ENCODE measurements at regions not wholly inside any gene's neighbourhood (a gene's known extent, or its start where the extent isn't known, plus 50 kb on each side); places are given as distances from the start of the nearest gene placed in this dataset.
A peak's percentile ranks its signal among the peaks of the same experiment; 100 is the strongest.
"Not testable (repeated sequence)": the region's sequence is repeated elsewhere in the genome, so short reads cannot be mapped to it uniquely, and the experiment has no call there.

- no peak for DNase-seq
Measured at GRCh38 chr3:177889652-177890358, 646.4 kb upstream of the KCNMB2 start.

GRCh38 chr3:177890359-177890683 is 645.9 kb upstream of the KCNMB2 start:
- no peak for DNase-seq

GRCh38 chr3:177891569-177891968 is 644.7 kb upstream of the KCNMB2 start:
- DNase-seq = not testable (repeated sequence)

DNA sequence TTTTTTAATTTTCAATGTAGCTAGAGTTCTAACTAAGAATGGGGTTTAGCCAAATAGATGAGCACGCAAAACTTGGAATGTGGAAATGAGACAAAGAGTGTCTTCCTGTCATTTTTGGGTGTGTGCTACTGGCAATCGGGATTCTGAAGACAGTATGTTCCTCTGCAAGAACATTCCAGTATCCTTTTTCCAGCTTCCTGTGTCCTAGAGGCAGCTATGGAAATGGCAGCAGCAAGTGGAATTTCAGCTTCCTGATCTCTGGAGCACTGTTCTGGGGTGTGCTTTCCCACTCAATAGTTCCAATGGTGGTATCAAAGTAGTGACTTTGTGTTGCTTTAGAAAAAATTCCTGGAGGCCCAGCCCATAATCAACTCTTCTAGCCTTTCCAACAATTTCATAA is 642.9 kb upstream of the KCNMB2 start:
- DNase-seq = no peak

GRCh38 chr3:177894081-177894728 is 642.0 kb upstream of the KCNMB2 start:
- DNase-seq = no peak

DNA sequence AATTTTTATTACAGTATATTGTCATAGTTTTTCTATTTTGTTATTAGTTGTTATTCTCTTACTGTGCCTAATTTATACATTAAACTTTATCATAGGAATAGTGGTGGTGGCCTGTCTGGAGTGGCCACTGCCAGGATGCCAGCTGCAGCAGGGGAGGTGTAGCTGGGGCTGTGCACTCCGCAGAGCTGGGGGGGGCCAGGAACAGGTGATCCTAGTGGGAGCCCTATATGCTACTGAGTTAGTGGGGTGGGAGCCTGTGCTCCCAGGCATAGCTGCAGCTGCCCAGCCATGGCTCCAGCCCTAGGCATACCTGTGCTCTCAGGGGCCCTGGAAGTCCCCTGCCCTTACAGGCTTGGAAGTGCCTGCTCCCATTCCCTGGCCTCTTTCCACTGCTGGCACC is 638.1 kb upstream of the KCNMB2 start:
- no peak for DNase-seq

DNA sequence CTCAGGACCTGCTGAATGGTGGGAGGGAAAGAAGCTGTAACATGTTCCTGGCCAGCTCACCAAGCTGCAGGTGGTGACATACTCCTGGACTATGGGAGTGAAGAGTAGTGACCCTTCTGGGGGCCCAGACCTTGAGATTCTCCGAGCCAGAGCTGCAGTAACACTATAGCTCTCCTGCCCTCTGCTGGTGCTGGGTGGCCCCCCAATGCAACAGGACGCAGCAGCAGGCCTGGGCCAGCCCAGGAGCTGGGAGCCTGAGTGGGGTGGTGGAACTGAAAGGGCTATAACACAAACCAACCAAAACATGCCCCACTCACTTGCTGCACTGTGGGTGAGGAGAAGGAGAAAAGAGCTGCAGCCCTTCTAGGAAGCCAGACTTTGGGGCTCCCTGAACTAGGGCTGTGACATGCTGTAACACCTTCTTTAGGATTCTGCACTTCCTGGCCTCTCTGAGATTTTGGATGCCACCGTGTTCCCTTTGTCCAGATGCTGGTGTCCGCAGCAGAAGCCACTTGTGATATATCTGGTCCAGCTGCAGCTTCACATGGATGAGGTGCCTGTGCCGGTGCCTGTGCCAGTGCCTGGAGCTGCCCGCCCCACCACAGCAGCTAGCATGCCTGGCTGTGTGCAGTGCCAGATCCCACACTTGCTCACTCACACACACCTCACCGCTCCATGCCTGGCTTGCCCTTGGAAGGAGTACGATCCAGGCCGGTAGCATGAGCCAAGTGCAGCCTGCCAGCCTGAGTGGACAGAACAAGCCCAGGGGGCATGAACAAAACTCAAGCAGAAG is 636.8 kb upstream of the KCNMB2 start:
- no peak for DNase-seq

GRCh38 chr3:177902876-177903275 is 633.4 kb upstream of the KCNMB2 start:
- DNase-seq = no peak

- no peak for DNase-seq
Measured at GRCh38 chr3:177904621-177905020, 631.6 kb upstream of the KCNMB2 start.

- DNase-seq = no peak
Measured at GRCh38 chr3:177905173-177906125, 630.8 kb upstream of the KCNMB2 start.

GRCh38 chr3:177906126-177906511 is 630.1 kb upstream of the KCNMB2 start:
- no peak for DNase-seq

DNA sequence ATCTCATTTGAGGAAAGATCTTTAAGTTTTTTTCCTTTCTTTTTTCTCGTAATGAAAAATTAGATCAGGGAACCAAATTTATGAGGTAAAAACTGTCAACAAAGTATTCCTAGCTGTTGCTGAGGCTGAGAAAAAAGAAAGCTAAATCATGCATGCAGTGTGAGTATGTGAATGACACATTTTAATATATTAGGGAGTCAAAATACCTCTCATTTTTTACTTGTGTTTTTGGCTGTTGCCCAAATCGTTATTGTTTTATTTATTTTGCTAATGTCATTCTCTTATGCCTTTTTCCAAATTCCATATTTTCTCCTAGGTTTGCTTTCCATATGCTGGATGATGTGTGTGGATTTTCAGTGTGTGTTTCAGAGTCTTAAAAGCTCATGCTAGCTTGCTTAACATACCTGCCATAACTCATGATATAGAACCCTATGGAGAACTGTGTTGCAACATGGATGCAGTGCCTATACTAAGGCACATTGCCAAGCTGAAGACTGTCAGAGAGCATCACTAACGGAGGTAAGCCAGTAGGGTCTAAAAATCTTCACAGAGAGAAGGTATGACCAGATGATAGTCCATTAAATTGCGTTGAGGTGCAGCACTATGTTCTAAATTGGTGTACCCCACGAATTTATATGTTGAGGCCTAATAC is 629.5 kb upstream of the KCNMB2 start:
- DNase-seq = no peak

GRCh38 chr3:177909530-177909929 is 626.7 kb upstream of the KCNMB2 start:
- not testable (repeated sequence) for DNase-seq

DNA sequence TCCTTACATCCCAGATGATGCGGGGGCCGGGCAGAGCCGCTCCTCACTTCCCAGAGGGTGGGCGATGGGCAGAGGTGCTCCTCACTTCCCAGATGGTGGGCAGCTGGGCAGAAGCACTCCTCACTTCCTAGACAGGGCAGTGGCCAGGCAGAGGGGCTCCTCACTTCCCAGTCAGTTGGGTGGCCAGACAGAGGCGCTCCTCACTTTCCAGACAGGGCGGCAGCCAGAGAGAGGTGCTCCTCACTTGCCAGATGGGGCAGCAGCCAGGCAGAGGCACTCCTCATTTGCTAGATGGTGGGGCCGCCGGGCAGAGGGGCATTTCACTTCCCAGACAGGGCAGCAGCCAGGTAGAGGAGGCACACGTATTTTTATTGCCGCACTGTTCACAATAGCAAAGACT is 622.0 kb upstream of the KCNMB2 start:
- DNase-seq = no peak

GRCh38 chr3:177916461-177916860 is 619.8 kb upstream of the KCNMB2 start:
- DNase-seq = no peak

DNA sequence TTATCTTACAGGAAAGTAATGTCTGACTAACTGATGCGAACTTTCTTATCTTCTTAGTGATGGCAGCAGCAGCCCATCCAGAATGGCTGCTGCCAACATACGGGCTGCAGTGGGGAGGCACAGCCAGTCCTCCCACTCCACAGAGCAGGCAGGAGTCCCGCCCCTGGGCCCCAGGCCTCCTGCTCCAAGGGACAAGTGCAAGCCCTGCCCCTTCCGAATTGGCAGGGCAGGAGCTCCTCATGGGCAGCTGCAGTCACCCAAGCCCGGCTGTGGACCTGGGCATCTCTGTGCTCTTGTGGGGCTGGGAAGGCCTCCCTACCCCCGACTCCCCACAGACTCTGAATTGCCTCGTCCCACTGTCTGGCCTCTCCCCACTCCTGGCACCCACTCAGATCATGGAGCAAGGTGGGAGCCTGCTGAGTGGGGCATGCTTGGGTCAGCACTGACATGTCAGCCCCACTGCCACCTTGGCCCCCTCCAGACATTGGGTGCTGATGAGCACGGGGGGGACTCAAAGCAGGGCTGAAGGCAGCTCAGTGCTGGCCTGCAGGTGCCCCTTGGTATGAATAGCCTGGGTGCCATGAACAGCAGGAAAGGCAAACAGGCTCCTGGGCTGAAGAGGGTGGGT is 618.9 kb upstream of the KCNMB2 start:
- no peak for DNase-seq

GRCh38 chr3:177921153-177921552 is 615.1 kb upstream of the KCNMB2 start:
- DNase-seq = no peak

DNA sequence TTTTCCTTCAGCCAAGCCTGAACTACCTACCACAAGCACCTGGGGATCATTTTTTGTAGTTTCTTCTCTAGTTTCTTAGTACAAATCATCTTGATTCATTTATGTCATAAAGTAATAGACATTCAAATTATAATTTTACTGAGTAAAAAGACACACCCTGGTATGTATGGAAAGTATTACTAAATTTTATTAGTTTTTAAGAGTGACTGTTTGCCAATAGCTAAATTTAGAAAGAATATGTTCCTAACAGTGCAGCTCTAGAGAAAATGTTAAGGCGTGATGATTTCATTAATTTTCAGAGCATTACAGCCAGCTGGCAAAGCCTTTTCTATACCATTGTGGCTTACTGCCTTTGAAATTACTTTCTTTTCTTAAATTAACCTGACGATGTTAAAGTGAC is 612.0 kb upstream of the KCNMB2 start:
- DNase-seq = no peak

GRCh38 chr3:177928172-177928873 is 607.9 kb upstream of the KCNMB2 start:
- peak; percentile 23 for DNase-seq

- DNase-seq = no peak
Measured at GRCh38 chr3:177929310-177929709, 606.9 kb upstream of the KCNMB2 start.

DNA sequence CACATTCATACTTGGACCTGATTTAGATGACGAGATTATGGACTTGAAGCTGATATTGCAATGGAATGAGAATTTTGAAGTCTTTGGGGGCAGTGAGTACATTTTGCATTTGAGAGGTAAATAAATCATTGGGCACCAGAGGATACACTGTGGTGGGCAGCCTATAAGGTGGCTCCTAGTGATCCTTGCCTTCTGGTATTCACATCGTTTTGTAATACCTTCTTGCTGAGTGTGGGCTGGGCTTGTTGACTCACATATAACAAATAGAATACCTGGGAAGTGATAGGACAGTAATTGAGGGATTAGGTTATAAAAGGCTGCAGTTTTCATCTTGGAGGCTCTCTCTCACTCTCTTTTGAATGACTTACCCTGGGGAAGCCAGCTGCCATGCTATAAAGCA is 605.5 kb upstream of the KCNMB2 start:
- no peak for DNase-seq

All from activated CD4-positive, alpha-beta T cell treated with anti-CD3 and anti-CD28 coated beads, Interleukin-2, amount 50 U/mL, for 16 hours (primary cell).